HPDE6-E6E7 (cell line): ENCODE measurements at regions not wholly inside any gene's neighbourhood (a gene's known extent, or its start where the extent isn't known, plus 50 kb on each side); places are given as distances from the start of the nearest gene placed in this dataset.
"Not testable (repeated sequence)": the region's sequence is repeated elsewhere in the genome, so short reads cannot be mapped to it uniquely, and the experiment has no call there.

Experiments used
- DNase-seq: peaks from one replicate; pipeline ENCODE4 v3.0.0; 2011; ENCODE audit warnings: missing footprints; ENCODE audit errors: extremely low spot score

- DNase-seq, result no peak
Observed at GRCh38 chr20:48231253-48231930, 446.1 kb upstream of the SULF2 start.

DNA sequence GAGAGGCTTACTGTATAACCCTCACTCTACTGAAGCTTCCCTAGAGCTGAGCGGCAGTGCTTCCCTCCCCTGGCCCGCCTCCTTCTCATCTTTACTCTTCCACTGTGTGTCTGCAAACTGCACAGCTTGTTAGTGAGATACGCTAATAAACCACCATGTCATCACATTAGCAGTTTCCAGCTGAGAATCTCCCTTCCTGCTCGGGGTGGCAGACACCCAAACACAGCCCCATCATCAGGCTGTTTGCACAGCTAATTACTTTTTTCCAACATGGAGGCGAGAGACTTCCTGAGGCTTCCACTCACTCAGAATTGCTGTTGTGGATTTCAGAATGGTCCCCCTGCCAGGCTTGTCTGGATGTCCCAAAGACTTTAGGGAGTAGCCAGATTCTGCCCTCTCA lies 444.9 kb upstream of the SULF2 start:
- DNase-seq, result no peak

GRCh38 chr20:48227381-48227780 lies 442.1 kb upstream of the SULF2 start:
- DNase-seq, result no peak

DNA sequence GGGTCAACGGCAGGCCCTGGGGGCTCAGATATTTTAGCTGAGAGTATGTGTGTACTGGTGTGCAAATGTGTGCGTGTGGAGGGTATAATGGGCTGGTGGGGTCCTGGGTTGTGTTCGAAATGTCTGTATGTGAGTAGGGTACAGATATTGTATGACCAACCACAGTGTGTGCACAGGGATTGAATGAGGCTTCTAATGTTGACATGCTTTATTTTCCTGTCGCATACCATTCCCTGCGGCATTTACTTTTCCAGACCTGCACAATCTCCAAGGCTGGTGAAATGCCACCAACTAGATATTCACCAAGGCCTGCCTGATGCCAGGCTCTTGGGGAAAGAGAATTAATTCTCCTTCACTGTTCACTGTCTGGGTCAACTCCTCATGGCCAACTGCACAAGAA lies 441.4 kb upstream of the SULF2 start:
- DNase-seq, result no peak

GRCh38 chr20:48224533-48225050 lies 439.3 kb upstream of the SULF2 start:
- no peak for DNase-seq

GRCh38 chr20:48223715-48224114 lies 438.4 kb upstream of the SULF2 start:
- no peak for DNase-seq

GRCh38 chr20:48222595-48223180 lies 437.4 kb upstream of the SULF2 start:
- no peak for DNase-seq

GRCh38 chr20:48220033-48220633 lies 434.9 kb upstream of the SULF2 start:
- DNase-seq, result no peak

GRCh38 chr20:48219306-48219705 lies 434.0 kb upstream of the SULF2 start:
- DNase-seq, result no peak

DNA sequence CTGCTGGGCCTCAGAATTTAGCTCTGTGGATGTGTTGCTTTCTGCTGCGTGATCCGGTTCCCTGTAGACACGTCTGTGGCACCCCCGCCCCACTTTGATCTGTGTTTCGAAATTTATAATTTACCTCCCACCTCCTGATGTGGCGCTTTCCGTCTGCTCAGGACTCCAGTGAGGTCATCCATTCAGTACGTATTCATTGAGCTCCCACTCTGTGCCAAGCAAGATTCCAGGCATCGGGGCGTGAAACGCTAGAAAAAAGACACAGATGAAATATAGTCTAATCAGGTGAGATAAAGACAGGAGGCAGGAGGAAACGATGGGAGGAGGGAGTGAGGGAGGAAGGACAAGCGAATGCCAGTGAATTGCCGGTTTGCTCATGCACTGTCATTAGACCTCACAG lies 431.9 kb upstream of the SULF2 start:
- no peak for DNase-seq

GRCh38 chr20:48215536-48215935 lies 430.3 kb upstream of the SULF2 start:
- peak; percentile 47 for DNase-seq

GRCh38 chr20:48214601-48215000 lies 429.3 kb upstream of the SULF2 start:
- no peak for DNase-seq

- not testable (repeated sequence) for DNase-seq
Observed at GRCh38 chr20:48213635-48214034, 428.4 kb upstream of the SULF2 start.

GRCh38 chr20:48212806-48213509 lies 427.7 kb upstream of the SULF2 start:
- no peak for DNase-seq

DNA sequence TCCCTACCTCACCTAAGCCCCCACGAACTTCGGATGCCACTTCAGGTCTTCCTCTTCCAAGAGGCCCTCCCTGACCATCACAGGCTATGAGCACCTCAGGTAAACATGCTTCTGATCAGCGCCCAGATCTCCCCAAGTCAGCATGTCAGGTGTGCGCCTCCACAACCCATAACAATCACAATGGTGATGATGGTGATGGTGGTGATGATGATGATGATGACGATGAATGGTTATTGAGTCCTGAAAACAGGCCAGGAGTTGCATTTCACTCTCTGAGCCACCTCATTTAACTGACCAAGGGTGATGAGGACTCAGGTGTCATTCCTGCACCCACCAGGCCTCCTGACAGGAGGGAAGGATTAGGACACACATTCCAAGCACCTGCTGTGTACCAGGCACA lies 426.6 kb upstream of the SULF2 start:
- no peak for DNase-seq

DNA sequence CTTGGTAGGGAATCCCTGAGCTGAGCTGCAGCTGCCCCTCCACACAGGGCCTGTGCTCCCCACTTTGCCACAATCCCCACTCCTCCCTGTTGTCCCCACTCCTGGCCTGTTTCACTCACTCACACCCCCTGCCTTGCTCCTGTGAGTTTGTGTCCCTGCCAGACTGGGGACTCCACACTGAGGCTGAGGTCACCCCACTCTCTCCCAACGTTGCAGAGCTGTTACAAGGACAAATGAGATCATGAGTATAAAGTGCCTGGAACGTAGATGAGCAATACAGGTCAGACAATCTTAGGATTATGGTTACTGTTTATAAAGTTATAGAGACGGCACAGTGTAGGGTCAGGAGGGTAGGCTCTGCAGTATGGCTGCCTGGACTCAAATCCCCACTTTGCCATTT lies 426.0 kb upstream of the SULF2 start:
- DNase-seq, result no peak

GRCh38 chr20:48210111-48211027 lies 425.1 kb upstream of the SULF2 start:
- DNase-seq, result no peak

DNA sequence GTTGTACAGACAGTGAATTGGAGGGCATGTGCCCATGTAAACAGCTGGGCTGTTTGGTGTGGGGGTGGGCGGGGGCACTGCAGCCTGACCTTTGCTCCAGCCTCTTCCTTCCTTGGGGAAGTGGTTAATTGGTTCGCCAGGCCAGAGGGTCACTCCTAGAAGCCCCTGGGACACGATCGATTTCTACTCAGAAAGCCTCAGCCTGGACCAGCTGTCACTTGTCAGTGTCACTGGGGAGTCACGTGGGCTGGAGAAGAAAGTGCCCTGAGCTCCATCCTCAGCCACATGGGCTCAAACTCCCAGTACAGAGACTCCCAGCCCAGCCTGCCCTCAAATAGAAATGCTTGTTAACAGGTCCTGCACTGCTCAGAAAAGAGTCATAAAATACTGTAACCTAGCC lies 423.8 kb upstream of the SULF2 start:
- DNase-seq, result no peak

GRCh38 chr20:48208176-48208575 lies 422.9 kb upstream of the SULF2 start:
- DNase-seq, result no peak

DNA sequence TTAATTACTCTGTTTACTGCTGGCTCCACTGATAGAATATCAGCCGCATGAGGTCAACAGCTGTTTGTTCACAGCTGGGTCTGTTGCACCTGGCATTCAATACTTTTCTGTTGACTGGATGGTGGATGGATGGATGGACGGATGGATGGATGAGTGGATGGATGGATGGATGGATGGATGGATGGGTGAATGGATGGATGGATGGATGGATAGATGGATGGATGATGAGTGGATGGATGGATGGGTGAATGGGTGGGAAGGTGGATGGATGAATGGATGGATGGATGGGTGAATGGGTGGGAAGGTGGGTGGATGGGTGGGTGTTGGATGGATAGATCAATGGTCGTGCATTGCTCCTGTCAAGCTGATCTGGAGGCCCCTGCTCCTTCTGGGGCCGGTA lies 422.2 kb upstream of the SULF2 start:
- DNase-seq, result no peak

- DNase-seq, result no peak
Observed at GRCh38 chr20:48205786-48206185, 420.5 kb upstream of the SULF2 start.
